ENCODE measurements at regions not wholly inside any gene's neighbourhood (a gene's known extent, or its start where the extent isn't known, plus 50 kb on each side); places are given as distances from the start of the nearest gene placed in this dataset.

GRCh38 chr1:25105836-25106235 lies 126.5 kb downstream of the SYF2 start:
- TF ChIP-seq POLR2A (IDR thresholded peaks at IDR 0.05) (no peak), CTCF (IDR thresholded peaks at IDR 0.05 in 4 of 5, conservative IDR thresholded peaks at IDR 0.05 in 1 of 5) (no peak)
